Astrocyte (in vitro differentiated cells and primary cell): ENCODE measurements at regions not wholly inside any gene's neighbourhood (a gene's known extent, or its start where the extent isn't known, plus 50 kb on each side); places are given as distances from the start of the nearest gene placed in this dataset.

Source experiments
- DNase-seq: peaks from one replicate; pipeline ENCODE4 v3.0.0-alpha.2; 2010; ENCODE audit warnings: low read depth
- FAIRE-seq: peaks from 2 replicates; lab custom pipeline; 2011; peaks lifted over from hg19 to GRCh38; lab: Jason Lieb, UNC
- H2AFZ ChIP-seq: 2 replicates; pipeline ENCODE4 v1.6.0; 2012; ENCODE audit warnings: low read depth, low read length, inconsistent platforms
- H3K27ac ChIP-seq: 2 replicates; pipeline ENCODE4 v1.5.1; 2011; ENCODE audit warnings: low read depth, low read length, inconsistent platforms
- H3K27me3 ChIP-seq: 2 replicates; pipeline ENCODE4 v1.6.0; 2011; ENCODE audit warnings: low read length, inconsistent platforms; ENCODE audit not compliant: insufficient read depth
- H3K36me3 ChIP-seq: 2 replicates; pipeline ENCODE4 v1.5.1; 2011; ENCODE audit warnings: low read length, inconsistent platforms; ENCODE audit not compliant: insufficient read depth
- H3K4me1 ChIP-seq: 2 replicates; pipeline ENCODE4 v1.5.1; 2011; ENCODE audit warnings: low read length, inconsistent platforms; ENCODE audit not compliant: insufficient read depth
- H3K4me2 ChIP-seq: 2 replicates; pipeline ENCODE4 v1.6.0; 2012; ENCODE audit warnings: low read length, inconsistent platforms
- H3K4me3 ChIP-seq: 2 replicates; pipeline ENCODE4 v1.5.1; 2011; ENCODE audit warnings: low read depth, mild to moderate bottlenecking, low read length, inconsistent platforms; ENCODE audit not compliant: insufficient read depth
- H3K79me2 ChIP-seq: 2 replicates; pipeline ENCODE4 v1.6.0; 2012; ENCODE audit warnings: mild to moderate bottlenecking, low read length, inconsistent platforms; ENCODE audit not compliant: insufficient read depth
- H3K9ac ChIP-seq: 2 replicates; pipeline ENCODE4 v1.6.0; 2012; ENCODE audit warnings: mild to moderate bottlenecking, low read length, inconsistent platforms
- H3K9me3 ChIP-seq: 2 replicates; pipeline ENCODE4 v1.5.1; 2012; ENCODE audit warnings: low read depth, mild to moderate bottlenecking, low read length, inconsistent platforms; ENCODE audit not compliant: insufficient read depth
- H4K20me1 ChIP-seq: 2 replicates; pipeline ENCODE4 v1.6.0; 2012; ENCODE audit warnings: low read length, inconsistent platforms; ENCODE audit not compliant: insufficient read depth
- H3K27ac Mint-ChIP-seq: one replicate; pipeline ENCODE4 v1.8.0; 2021; ENCODE audit warnings: mild to moderate bottlenecking, mixed read lengths; ENCODE audit not compliant: unreplicated experiment
- H3K27me3 Mint-ChIP-seq: one replicate; pipeline ENCODE4 v1.8.0; 2021; ENCODE audit warnings: low read depth, mixed read lengths; ENCODE audit not compliant: unreplicated experiment
- H3K36me3 Mint-ChIP-seq: one replicate; pipeline ENCODE4 v1.8.0; 2021; ENCODE audit warnings: low read depth, mixed read lengths; ENCODE audit not compliant: unreplicated experiment
- H3K4me1 Mint-ChIP-seq: one replicate; pipeline ENCODE4 v1.8.0; 2021; ENCODE audit warnings: low read depth, mixed read lengths; ENCODE audit not compliant: unreplicated experiment
- H3K4me3 Mint-ChIP-seq: one replicate; pipeline ENCODE4 v1.8.0; 2021; ENCODE audit warnings: mild to moderate bottlenecking, moderate library complexity, mixed read lengths; ENCODE audit not compliant: unreplicated experiment
- H3K9me3 Mint-ChIP-seq: one replicate; pipeline ENCODE4 v1.8.0; 2021; ENCODE audit warnings: mild to moderate bottlenecking, mixed read lengths; ENCODE audit not compliant: unreplicated experiment
- CTCF ChIP-seq: IDR thresholded peaks from 2 replicates; pipeline ENCODE4 v1.5.1; 2011; ENCODE audit warnings: low read depth, mild to moderate bottlenecking, inconsistent platforms, low read length, moderate library complexity; ENCODE audit not compliant: insufficient read depth
- EZH2 ChIP-seq: IDR thresholded peaks from 2 replicates; pipeline ENCODE4 v1.6.1; 2012; ENCODE audit warnings: mild to moderate bottlenecking, low read length, inconsistent platforms; ENCODE audit not compliant: insufficient read depth

GRCh38 chr4:138400543-138400942 lies 158.4 kb upstream of the SLC7A11 start:
- H3K9me3 Mint-ChIP-seq: no peaks in the 10 kb centered on the region
- Histone ChIP-seq H3K27me3 (no peaks in the 10 kb centered on the region), H3K27ac (no peak overlapping the region), H3K9me3 (no peaks in the 10 kb centered on the region), H3K4me2 (no peak overlapping the region), H2AFZ (no peak overlapping the region), H3K79me2 (no peaks in the 10 kb centered on the region), H3K4me1 (no peaks in the 10 kb centered on the region), H3K4me3 (no peak overlapping the region), H3K9ac (no peak overlapping the region), H4K20me1 (no peaks in the 10 kb centered on the region), H3K36me3 (no peaks in the 10 kb centered on the region)
- no peaks in the 10 kb centered on the region for H3K36me3 Mint-ChIP-seq
- no peak for DNase-seq
- peaks cover 2% of the 10 kb centered on the region for H3K4me1 Mint-ChIP-seq
- no peak overlapping the region for H3K27ac Mint-ChIP-seq
- no peak for TF ChIP-seq CTCF
- no peak for TF ChIP-seq EZH2
- H3K4me3 Mint-ChIP-seq: no peak overlapping the region
- no peaks in the 10 kb centered on the region for H3K27me3 Mint-ChIP-seq
- no peak for FAIRE-seq

GRCh38 chr4:138400066-138400465 lies 157.9 kb upstream of the SLC7A11 start:
- H3K27ac Mint-ChIP-seq: no peak overlapping the region
- FAIRE-seq: no peak
- Histone ChIP-seq H3K9me3 (no peaks in the 10 kb centered on the region), H3K79me2 (no peaks in the 10 kb centered on the region), H4K20me1 (no peaks in the 10 kb centered on the region), H3K36me3 (no peaks in the 10 kb centered on the region), H3K27ac (no peak overlapping the region), H3K4me2 (no peak overlapping the region), H3K4me3 (no peak overlapping the region), H2AFZ (no peak overlapping the region), H3K9ac (no peak overlapping the region), H3K4me1 (no peaks in the 10 kb centered on the region), H3K27me3 (no peaks in the 10 kb centered on the region)
- no peak for TF ChIP-seq CTCF
- no peak for TF ChIP-seq EZH2
- no peak overlapping the region for H3K4me3 Mint-ChIP-seq
- DNase-seq: no peak
- no peaks in the 10 kb centered on the region for H3K27me3 Mint-ChIP-seq
- no peaks in the 10 kb centered on the region for H3K4me1 Mint-ChIP-seq
- H3K36me3 Mint-ChIP-seq: no peaks in the 10 kb centered on the region
- no peaks in the 10 kb centered on the region for H3K9me3 Mint-ChIP-seq

GRCh38 chr4:138399081-138399480 lies 156.9 kb upstream of the SLC7A11 start:
- Histone ChIP-seq H2AFZ (no peak overlapping the region), H3K27me3 (no peaks in the 10 kb centered on the region), H3K4me1 (no peaks in the 10 kb centered on the region), H3K27ac (no peak overlapping the region), H3K9ac (no peak overlapping the region), H3K4me3 (no peak overlapping the region), H3K36me3 (no peaks in the 10 kb centered on the region), H3K4me2 (no peak overlapping the region), H4K20me1 (no peaks in the 10 kb centered on the region), H3K9me3 (no peaks in the 10 kb centered on the region), H3K79me2 (no peaks in the 10 kb centered on the region)
- TF ChIP-seq CTCF (no peak), EZH2 (no peak)
- no peak overlapping the region for H3K4me3 Mint-ChIP-seq
- DNase-seq (no peak), FAIRE-seq (no peak)
- H3K36me3 Mint-ChIP-seq: no peaks in the 10 kb centered on the region
- H3K27ac Mint-ChIP-seq: no peak overlapping the region
- H3K27me3 Mint-ChIP-seq: no peaks in the 10 kb centered on the region
- no peaks in the 10 kb centered on the region for H3K4me1 Mint-ChIP-seq
- H3K9me3 Mint-ChIP-seq: no peaks in the 10 kb centered on the region
